ENCODE measurements at regions not wholly inside any gene's neighbourhood (a gene's known extent, or its start where the extent isn't known, plus 50 kb on each side); places are given as distances from the start of the nearest gene placed in this dataset.

DNA sequence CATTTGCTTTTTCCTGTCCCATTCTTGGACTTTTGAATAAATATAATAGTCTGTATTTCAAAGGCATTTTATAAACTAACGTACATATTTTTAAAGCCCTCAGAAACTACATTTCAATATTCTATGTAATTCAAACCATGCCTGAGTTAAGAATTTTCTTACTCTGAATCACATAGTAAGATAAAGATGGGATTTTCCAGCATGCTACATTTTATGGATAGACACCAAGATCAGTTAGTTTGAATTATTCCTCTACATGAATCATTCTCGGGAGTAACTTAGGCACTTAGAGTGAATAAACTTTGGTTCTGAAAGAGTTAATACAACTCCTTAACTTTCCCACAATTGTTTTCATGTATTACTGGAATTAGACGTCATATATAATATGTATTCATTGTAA is 713.3 kb upstream of the CBLB start:
- TF ChIP-seq, protein P1, sequence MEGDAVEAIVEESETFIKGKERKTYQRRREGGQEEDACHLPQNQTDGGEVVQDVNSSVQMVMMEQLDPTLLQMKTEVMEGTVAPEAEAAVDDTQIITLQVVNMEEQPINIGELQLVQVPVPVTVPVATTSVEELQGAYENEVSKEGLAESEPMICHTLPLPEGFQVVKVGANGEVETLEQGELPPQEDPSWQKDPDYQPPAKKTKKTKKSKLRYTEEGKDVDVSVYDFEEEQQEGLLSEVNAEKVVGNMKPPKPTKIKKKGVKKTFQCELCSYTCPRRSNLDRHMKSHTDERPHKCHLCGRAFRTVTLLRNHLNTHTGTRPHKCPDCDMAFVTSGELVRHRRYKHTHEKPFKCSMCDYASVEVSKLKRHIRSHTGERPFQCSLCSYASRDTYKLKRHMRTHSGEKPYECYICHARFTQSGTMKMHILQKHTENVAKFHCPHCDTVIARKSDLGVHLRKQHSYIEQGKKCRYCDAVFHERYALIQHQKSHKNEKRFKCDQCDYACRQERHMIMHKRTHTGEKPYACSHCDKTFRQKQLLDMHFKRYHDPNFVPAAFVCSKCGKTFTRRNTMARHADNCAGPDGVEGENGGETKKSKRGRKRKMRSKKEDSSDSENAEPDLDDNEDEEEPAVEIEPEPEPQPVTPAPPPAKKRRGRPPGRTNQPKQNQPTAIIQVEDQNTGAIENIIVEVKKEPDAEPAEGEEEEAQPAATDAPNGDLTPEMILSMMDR (IDR thresholded peaks at IDR 0.05) = no peak
- no peak for TF ChIP-seq POLR2A (IDR thresholded peaks at IDR 0.05)

Measured in Peyer's patch (tissue), 4 donors.